ENCODE measurements at regions not wholly inside any gene's neighbourhood (a gene's known extent, or its start where the extent isn't known, plus 50 kb on each side); places are given as distances from the start of the nearest gene placed in this dataset.
A peak's percentile ranks its signal among the peaks of the same experiment; 100 is the strongest.

DNA sequence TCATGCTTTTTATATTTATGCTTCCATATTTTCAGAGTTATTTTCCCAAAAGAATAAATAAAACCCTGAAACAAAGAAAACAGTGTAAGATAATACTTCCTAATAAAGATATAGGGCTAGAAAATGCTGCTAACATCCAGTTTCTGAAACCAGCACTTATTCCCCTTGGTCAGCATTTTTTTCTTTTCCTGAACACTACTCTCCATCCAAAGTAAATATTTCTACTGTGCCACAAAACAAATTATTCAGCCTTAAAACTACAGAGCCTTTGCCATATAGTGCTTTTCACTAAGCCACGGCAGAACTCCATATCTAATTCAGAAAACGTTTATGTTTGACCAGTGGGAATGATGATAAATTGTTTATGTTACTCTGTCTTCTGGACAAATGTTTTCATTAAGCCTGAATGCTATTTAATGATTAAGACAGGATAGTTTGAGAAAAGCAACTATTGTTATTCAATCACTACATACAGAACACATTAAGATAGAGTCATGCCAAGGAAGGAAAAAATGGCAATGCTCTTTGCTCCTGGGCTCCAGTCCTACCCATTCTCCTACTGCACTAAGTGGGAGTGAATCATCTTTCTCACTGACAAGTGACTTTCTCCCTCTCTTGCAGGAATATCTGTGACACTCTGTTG lies 723.9 kb downstream of the FAT4 start:
- no peak for DNase-seq

DNA sequence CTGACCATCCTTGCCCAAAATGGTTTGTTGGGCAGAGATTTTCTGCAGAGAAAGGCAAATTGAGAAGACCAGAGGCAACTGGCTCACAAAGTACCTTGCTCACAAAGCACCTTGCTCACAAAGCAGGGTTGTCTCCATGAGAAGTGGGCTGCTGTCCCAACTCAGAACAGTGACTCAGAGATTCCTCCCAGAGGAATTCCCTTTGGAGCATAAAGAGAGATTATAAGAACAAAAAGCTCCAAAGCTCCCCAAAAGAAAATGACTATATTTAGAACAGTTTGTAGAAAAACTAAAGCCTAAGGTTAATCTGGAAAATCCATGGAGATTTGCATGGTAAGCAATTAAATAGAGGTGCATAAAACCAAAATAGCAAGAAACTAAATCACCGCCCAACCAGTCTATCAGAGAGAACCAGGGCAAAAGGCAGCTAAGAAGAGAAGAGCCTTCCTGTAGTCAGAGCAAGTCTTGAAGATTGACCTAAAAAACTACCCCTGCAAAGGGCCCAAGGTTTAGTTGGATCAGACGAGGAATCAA lies 731.4 kb downstream of the FAT4 start:
- no peak for DNase-seq

GRCh38 chr4:126047114-126047513 lies 732.4 kb downstream of the FAT4 start:
- DNase-seq, result no peak

GRCh38 chr4:126051689-126052424 lies 737.1 kb downstream of the FAT4 start:
- DNase-seq, result peak; percentile 29

DNA sequence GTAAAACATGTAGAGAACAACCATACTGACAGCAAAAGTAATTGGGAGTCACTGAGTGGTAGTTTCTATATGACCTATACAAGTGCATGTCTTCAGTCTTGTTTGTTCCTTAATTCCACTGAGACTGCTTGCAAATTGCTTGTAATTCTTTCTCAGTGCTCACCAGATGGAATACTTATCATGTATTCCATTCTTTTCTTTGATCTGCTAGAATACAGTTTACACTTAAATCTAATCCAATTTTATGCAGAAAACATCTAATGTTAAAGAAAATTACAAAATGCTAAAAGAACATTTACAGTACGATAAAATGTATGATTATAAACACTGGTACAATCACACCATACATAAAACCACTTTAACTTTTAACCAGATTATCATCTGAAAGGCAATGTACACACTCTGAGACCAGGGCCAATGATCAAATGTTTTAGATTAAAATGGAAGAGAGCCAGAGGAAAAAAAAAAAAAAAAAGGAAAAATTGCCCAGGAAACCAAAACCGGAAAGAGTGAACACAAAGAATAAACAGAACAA lies 741.4 kb downstream of the FAT4 start:
- no peak for DNase-seq

GRCh38 chr4:126057371-126057770 lies 742.6 kb downstream of the FAT4 start:
- DNase-seq, result no peak

DNA sequence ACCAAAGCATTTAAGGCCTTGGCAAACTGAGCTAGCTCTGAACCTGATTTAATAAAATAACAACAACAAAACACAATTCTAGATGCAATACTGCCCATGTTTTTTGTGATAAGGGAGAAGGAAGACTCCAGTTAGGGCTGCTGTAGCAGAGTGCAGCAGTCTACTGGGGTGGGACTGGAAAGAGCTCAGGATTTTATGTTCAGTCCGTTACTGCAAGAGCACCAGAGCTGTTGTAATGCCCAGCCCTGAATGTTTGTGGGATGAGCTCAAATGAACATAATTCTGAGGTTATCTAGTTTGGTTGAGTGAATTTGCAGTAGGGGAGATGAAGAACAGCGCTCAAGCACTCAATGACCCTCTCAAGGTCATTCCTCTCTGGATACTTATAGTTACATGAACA lies 743.8 kb downstream of the FAT4 start:
- DNase-seq, result no peak

DNA sequence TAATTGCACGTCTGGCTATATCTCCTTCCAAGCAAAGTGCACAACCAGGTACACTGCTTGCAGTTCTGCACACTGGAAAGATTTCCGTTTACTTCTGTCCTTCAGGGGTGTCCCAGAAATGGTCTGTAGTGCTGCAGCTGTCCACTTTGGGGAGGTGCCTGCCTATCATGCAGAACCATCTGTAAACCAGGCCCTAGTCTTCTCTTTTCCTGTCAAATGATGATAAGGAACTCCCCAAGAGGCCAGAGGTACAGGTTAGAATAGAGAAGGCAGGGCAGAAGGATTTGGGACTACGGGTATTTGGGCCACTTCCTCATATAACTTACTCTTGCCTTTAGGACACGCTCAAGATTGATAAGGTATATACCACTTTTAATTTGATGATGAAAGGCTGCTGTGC lies 746.9 kb downstream of the FAT4 start:
- no peak for DNase-seq

DNA sequence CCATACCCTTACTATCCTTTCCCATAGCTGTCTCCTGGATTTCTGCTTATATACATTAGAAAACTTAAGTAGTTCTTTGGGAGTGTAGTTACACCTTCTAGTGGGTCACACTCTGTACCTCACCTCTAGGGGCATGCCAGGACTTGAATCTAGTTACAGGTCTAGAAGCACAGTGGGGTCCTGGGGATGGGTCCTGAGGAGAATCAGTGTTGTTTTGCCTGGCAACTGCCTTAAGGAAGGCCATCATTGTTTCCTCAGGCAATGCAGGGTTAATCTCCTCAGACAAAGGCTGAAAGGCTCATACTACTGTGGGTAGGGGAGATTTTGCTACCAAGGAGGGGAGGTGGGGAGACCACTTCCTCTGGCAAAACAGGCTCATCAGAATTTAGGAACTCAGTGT lies 750.3 kb downstream of the FAT4 start:
- DNase-seq, result no peak

- DNase-seq, result no peak
Observed at GRCh38 chr4:126071346-126072333, 756.9 kb downstream of the FAT4 start.

- no peak for DNase-seq
Observed at GRCh38 chr4:126081336-126081735, 766.6 kb downstream of the FAT4 start.

- no peak for DNase-seq
Observed at GRCh38 chr4:126086041-126086440, 771.3 kb downstream of the FAT4 start.

DNA sequence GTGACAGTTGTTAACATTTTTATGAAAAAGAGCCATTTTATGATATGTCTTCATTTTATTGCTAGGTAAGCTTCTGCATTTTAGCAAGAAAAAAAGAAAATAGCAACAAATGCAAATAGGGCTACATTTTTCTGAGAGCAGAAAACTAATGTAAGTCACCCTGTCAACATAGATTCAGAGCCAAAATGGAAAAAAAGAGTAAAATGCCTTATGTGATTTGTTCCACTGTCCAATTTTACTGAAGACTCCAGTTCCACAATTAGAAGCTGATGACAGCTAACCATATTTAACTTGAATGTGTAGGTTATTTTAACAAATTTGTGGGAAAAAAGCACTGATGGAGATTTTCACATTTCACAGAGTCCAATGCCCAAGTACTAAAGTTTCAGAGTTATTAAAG lies 772.3 kb downstream of the FAT4 start:
- no peak for DNase-seq

GRCh38 chr4:126097155-126097799 lies 782.5 kb downstream of the FAT4 start:
- DNase-seq, result no peak

DNA sequence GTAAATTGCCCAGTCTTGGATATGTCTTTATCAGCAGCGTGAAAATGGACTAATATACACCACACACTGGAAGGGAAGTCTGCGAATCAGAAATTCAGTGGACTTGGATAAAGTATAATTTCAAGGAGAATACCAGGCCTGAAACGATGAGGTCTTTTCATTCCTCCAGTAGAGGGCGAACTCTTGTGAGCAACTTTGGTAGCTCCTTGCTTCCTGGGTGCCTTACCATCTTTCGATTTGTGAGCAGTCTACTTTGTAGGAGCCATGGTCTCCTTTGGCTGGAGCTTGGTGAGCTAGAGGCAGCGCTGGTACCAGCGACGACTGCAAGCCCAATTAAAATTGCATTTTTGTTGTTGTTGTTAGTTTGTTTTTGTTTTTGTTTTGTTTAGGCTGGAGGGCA lies 791.9 kb downstream of the FAT4 start:
- no peak for DNase-seq

DNA sequence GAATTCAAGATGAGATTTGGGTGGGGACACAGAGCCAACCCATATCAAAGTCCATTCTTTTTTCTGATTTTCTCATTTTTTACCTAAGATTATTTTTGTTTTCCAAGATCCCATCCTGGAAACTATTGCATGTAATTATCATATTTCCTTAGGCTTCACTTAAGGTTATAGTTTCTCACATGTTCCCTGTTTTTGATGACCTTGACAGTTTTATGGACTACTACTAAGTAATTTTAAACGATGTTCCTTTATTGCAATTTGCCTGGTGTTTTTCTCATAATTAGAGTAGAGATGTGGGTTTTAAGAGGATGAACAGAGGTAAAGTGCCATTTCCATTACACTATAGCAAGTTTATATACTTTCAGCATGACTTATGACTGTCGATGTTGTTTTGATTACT lies 795.1 kb downstream of the FAT4 start:
- no peak for DNase-seq

DNA sequence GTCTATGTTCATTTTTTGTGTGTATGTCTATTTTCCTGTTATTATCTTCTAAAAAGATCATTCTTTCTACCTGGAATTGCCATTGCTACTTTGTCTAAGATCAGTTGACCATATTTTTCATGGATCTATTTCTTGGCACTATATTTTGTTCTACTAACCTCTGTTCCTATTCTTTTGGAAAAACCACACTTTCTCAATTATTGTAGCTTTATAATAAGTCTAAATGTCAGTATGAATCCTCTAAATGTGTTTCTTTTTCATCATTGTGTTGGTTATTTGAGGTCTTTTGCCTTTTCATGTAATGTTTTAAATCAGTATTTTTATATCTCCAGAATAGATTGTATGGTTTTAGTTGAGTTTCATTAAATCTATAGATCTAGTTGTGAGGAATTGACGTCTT lies 798.3 kb downstream of the FAT4 start:
- DNase-seq, result no peak

- no peak for DNase-seq
Observed at GRCh38 chr4:126123611-126124325, 809.0 kb downstream of the FAT4 start.

DNA sequence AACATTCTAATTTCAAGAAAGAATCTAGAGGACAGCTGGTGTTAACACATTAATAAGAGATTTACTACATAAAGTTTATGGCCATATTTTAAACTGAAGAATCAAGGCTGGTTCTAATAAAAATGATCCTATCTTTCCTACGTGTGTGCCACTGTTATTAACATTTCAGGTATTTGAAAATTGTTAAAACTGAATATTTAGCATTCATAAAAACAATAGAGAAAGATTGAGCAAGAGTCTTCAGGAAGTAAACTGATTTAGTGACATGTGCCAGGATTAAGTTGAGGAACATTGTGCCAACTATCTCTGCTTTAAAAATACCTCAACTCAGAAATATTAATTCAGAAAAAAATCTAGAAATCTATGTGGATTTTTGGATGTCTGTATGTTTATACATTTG lies 810.1 kb downstream of the FAT4 start:
- no peak for DNase-seq

GRCh38 chr4:126130215-126130614 lies 815.5 kb downstream of the FAT4 start:
- DNase-seq, result no peak
